AG04450 (cell line): ENCODE measurements at regions not wholly inside any gene's neighbourhood (a gene's known extent, or its start where the extent isn't known, plus 50 kb on each side); places are given as distances from the start of the nearest gene placed in this dataset.

Experiments
- CTCF ChIA-PET: fragments of 300-600, 350-600 bp; formaldehyde crosslinking; extraction: SDS; loops from one replicate; lab custom pipeline; 2022; ENCODE audit warnings: antibody characterized with exemption, inconsistent platforms; lab: Charles Lee
- POLR2A ChIA-PET: fragments of 350-600 bp; formaldehyde crosslinking; extraction: SDS; loops from one replicate; lab custom pipeline; 2021; ENCODE audit warnings: antibody characterized with exemption, inconsistent platforms; lab: Yijun Ruan, JAX
- DNase-seq: peaks from one replicate; pipeline ENCODE4 v3.0.0-alpha.2; 2011; ENCODE audit warnings: low read depth, low spot score
- H3K27ac ChIP-seq: one replicate; pipeline ENCODE4 v1.5.1; 2012; ENCODE audit warnings: low read depth, low read length, control low read depth
- H3K27me3 ChIP-seq: one replicate; pipeline ENCODE4 v1.6.0; 2012; ENCODE audit warnings: low read length; ENCODE audit not compliant: control insufficient read depth, insufficient read depth
- H3K4me3 ChIP-seq: 2 replicates; pipeline ENCODE4 v1.5.1; 2011; ENCODE audit warnings: mild to moderate bottlenecking, low read depth, low read length, control low read depth
- H3K9me3 ChIP-seq: 2 replicates; pipeline ENCODE4 v1.5.1; 2012; ENCODE audit warnings: low read length; ENCODE audit not compliant: control insufficient read depth, insufficient read depth
- TF ChIP-seq, protein P1 (sequence below): IDR thresholded peaks from 2 replicates; pipeline ENCODE4 v1.5.1; 2011; ENCODE audit warnings: low read depth, low read length, control low read depth, inconsistent platforms

DNA sequence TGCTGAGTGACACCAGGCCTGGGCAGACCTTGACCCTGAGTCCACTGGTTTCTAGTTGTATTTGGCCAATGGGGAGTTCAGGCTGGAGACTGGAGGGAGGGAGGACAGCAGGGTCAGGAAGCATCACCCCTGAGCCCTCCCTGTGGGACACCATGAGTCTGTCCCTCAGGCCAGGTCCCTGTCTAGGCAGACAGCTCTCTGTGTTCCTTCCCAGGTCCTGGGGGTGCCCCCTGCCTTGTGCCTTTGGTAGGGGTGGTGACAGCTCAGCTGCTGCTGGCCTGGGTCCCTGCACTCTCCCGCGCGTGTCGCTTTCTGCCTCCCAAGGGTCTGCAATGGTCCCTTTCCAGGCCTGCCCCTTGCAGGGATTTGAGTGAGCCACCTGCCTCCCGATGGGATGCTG is 125.5 kb downstream of the OLFM1 start:
- ChIA-PET CTCF (no interaction called here), POLR2A (no interaction called here)
- peaks cover 5% of the 10 kb centered on the region for H3K27me3 ChIP-seq
- H3K27ac ChIP-seq, result no peak overlapping the region
- no peak overlapping the region for H3K4me3 ChIP-seq
- peaks cover 42% of the 10 kb centered on the region for H3K9me3 ChIP-seq
- DNase-seq, result no peak
- TF ChIP-seq, protein P1, sequence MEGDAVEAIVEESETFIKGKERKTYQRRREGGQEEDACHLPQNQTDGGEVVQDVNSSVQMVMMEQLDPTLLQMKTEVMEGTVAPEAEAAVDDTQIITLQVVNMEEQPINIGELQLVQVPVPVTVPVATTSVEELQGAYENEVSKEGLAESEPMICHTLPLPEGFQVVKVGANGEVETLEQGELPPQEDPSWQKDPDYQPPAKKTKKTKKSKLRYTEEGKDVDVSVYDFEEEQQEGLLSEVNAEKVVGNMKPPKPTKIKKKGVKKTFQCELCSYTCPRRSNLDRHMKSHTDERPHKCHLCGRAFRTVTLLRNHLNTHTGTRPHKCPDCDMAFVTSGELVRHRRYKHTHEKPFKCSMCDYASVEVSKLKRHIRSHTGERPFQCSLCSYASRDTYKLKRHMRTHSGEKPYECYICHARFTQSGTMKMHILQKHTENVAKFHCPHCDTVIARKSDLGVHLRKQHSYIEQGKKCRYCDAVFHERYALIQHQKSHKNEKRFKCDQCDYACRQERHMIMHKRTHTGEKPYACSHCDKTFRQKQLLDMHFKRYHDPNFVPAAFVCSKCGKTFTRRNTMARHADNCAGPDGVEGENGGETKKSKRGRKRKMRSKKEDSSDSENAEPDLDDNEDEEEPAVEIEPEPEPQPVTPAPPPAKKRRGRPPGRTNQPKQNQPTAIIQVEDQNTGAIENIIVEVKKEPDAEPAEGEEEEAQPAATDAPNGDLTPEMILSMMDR, result no peak

DNA sequence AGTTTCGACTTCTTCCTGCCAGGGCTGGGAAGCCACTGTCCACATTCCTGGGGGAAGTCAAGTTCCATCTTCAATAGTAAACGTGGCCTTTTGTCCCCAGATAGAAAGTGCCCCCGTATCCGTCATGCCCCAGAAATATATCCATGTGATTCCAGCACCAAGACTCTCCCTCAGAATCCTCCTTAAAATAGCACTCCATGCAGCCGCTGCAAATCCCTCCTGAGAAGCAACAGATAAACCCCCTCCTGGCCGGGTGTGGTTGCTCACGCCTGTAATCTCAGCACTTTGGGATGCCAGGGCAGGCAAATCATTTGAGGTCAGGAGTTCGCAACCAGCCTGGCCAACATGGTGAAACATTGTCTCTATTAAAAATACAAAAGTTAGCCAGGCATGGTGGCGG is 126.1 kb downstream of the OLFM1 start:
- TF ChIP-seq, protein P1, result no peak
- peaks cover 5% of the 10 kb centered on the region for H3K27me3 ChIP-seq
- ChIA-PET CTCF (no interaction called here), POLR2A (no interaction called here)
- peaks cover 46% of the 10 kb centered on the region for H3K9me3 ChIP-seq
- H3K4me3 ChIP-seq, result no peak overlapping the region
- no peak overlapping the region for H3K27ac ChIP-seq
- no peak for DNase-seq

DNA sequence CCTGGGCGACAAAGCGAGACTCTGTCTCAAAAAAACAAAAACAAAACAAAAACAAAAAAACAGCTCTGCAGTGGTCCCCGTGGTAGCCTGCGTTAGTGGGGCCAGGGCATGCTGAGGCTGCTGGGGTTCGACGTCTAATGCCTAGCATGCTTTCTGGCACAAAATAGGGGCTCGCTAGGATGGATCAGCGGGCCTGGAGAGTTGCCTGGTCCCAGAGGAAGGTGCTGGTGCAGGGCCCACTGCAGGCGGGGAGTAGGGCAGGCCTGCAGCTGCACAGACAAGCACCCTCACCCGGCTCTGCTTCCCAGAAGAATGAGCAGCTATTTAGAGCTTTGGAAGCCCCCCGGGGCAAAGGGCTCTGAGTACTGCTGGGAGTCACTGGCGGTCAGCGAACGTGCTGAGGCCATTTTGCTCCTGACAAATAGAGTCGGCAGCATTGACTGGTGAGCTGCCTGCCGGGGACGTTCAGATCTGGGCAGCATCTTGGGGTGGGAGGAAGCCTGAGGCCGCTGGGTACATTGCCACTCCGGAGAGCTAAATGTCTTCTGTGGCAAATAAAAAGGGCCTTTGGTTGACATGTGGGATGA is 126.7 kb downstream of the OLFM1 start:
- Histone ChIP-seq H3K27me3 (peaks cover 5% of the 10 kb centered on the region), H3K27ac (no peak overlapping the region), H3K4me3 (no peak overlapping the region), H3K9me3 (peaks cover 49% of the 10 kb centered on the region)
- TF ChIP-seq, protein P1, result no peak
- CTCF ChIA-PET, result no interaction called here
- no peak for DNase-seq
- POLR2A ChIA-PET, result no interaction called here

DNA sequence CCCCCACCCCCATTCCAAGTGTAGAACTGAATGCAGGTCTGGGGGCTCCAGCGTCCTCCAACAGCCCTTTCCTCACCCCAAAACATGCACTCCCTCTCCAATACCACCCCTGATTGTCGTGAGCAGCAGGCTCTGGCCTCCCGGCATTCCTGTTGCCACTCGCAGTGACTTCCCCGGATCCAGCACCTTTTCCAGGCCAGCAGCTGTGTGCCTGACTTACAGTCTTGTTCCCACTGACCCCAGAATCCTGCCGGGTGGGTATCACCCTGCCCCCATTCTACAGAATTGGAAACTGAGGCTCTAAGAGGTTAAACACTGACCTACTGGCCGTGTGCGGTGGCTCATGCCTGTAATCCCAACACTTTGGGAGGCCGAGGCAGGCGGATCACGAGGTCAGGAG is 127.2 kb downstream of the OLFM1 start:
- no peak for DNase-seq
- TF ChIP-seq, protein P1, result no peak
- no peak overlapping the region for H3K27ac ChIP-seq
- CTCF ChIA-PET, result no interaction called here
- POLR2A ChIA-PET, result no interaction called here
- no peak overlapping the region for H3K4me3 ChIP-seq
- H3K27me3 ChIP-seq, result peaks cover 5% of the 10 kb centered on the region
- peaks cover 52% of the 10 kb centered on the region for H3K9me3 ChIP-seq

DNA sequence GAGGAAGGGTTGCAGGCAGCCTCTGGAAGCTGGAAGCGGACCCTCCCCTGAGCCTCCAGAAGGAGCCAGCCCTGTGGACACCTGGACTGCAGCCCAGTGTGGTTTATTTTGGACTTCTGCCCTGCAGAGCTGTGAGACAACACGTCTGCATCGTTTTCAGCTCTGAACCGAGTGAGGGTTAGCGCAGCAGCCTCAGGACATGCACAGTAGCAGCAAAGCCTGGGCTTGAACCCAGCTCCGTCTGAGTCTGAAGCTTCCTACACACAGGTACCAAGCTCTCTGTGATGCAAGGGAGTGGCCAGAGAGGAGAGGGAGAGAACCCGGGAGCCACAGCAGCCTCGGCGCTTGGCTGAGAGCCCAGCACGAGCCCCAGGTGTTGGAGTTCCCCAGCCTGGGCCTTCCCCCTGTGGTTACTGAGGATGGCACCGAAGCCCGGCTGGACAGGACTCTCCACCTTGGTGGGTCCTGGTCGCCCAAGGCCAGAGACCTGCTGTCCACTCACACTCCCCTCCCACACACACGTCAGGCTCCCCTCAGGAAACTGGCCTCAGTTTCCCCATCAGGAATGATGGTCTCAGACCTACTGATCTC is 128.2 kb downstream of the OLFM1 start:
- ChIA-PET CTCF (no interaction called here), POLR2A (no interaction called here)
- TF ChIP-seq, protein P1, result no peak
- DNase-seq, result no peak
- no peak overlapping the region for H3K4me3 ChIP-seq
- no peak overlapping the region for H3K27ac ChIP-seq
- peaks cover 5% of the 10 kb centered on the region for H3K27me3 ChIP-seq
- H3K9me3 ChIP-seq, result peaks cover 57% of the 10 kb centered on the region
